NCI-H524 (cell line): ENCODE measurements at regions not wholly inside any gene's neighbourhood (a gene's known extent, or its start where the extent isn't known, plus 50 kb on each side); places are given as distances from the start of the nearest gene placed in this dataset.

Source experiments
- DNase-seq, 2 experiments: peaks; one replicate each; lab custom pipeline; 2025; lab: John Stamatoyannopoulos, UW

GRCh38 chr15:38859574-38859973 lies 295.0 kb upstream of the RASGRP1 start:
- no peak for DNase-seq

- no peak for DNase-seq
These were observed 295.6 kb upstream of the RASGRP1 start for GRCh38 chr15:38860253-38860652.

- DNase-seq = peak in 1 of 2 experiments; percentile 8
These were observed 296.1 kb upstream of the RASGRP1 start for GRCh38 chr15:38860674-38861073.

GRCh38 chr15:38861108-38861507 lies 296.5 kb upstream of the RASGRP1 start:
- no peak for DNase-seq

GRCh38 chr15:38862099-38862498 lies 297.5 kb upstream of the RASGRP1 start:
- no peak for DNase-seq

GRCh38 chr15:38863381-38863780 lies 298.8 kb upstream of the RASGRP1 start:
- DNase-seq = no peak

GRCh38 chr15:38864122-38864521 lies 299.5 kb upstream of the RASGRP1 start:
- DNase-seq = no peak

GRCh38 chr15:38864827-38865581 lies 300.4 kb upstream of the RASGRP1 start:
- DNase-seq = no peak

GRCh38 chr15:38867556-38867955 lies 302.9 kb upstream of the RASGRP1 start:
- DNase-seq = no peak

- DNase-seq = no peak
These were observed 303.9 kb upstream of the RASGRP1 start for GRCh38 chr15:38868326-38869114.

- DNase-seq = no peak
These were observed 307.0 kb upstream of the RASGRP1 start for GRCh38 chr15:38871638-38872037.

GRCh38 chr15:38872732-38873131 lies 308.1 kb upstream of the RASGRP1 start:
- no peak for DNase-seq

GRCh38 chr15:38873158-38873557 lies 308.5 kb upstream of the RASGRP1 start:
- peak in 1 of 2 experiments; percentile 4 for DNase-seq

- no peak for DNase-seq
These were observed 309.9 kb upstream of the RASGRP1 start for GRCh38 chr15:38874464-38874863.

- peak in 1 of 2 experiments; percentile 30 for DNase-seq
These were observed 311.6 kb upstream of the RASGRP1 start for GRCh38 chr15:38876211-38876610.

GRCh38 chr15:38876621-38877020 lies 312.0 kb upstream of the RASGRP1 start:
- DNase-seq = no peak

GRCh38 chr15:38877471-38877870 lies 312.9 kb upstream of the RASGRP1 start:
- peak in 1 of 2 experiments; percentile 60 for DNase-seq

- no peak for DNase-seq
These were observed 313.4 kb upstream of the RASGRP1 start for GRCh38 chr15:38878026-38878425.

GRCh38 chr15:38878926-38879325 lies 314.3 kb upstream of the RASGRP1 start:
- DNase-seq = peak in 1 of 2 experiments; percentile 46

GRCh38 chr15:38879909-38880471 lies 315.4 kb upstream of the RASGRP1 start:
- DNase-seq = peak in 1 of 2 experiments; percentile 11

- DNase-seq = no peak
These were observed 317.6 kb upstream of the RASGRP1 start for GRCh38 chr15:38882221-38882620.

- DNase-seq = peak in 1 of 2 experiments; percentile 53
These were observed 319.4 kb upstream of the RASGRP1 start for GRCh38 chr15:38883987-38884386.

- no peak for DNase-seq
These were observed 320.4 kb upstream of the RASGRP1 start for GRCh38 chr15:38885001-38885400.
